ENCODE measurements at regions not wholly inside any gene's neighbourhood (a gene's known extent, or its start where the extent isn't known, plus 50 kb on each side); places are given as distances from the start of the nearest gene placed in this dataset.

DNA sequence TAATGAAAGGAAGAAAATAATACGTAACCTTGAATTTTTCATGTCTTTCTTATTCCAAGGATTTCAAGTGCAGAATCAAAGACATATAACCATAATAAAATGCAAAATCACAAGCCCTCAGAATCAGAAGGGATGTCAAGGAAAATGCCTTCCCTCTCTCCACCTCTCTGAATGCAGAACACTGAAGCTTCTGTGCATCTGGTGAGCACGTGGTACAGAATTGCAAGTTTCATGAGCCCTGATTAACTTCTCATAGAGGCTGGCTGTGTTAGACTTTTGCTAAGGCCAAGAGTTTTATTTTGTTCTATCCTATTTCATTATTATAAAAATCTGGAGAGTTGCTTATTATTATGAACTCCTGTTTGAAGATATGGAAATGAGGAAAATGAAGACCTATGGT, 533.7 kb upstream of the POM121L12 start:
- TF ChIP-seq POLR2AphosphoS5 (IDR thresholded peaks at IDR 0.05), result no peak
- TF ChIP-seq, protein P1, sequence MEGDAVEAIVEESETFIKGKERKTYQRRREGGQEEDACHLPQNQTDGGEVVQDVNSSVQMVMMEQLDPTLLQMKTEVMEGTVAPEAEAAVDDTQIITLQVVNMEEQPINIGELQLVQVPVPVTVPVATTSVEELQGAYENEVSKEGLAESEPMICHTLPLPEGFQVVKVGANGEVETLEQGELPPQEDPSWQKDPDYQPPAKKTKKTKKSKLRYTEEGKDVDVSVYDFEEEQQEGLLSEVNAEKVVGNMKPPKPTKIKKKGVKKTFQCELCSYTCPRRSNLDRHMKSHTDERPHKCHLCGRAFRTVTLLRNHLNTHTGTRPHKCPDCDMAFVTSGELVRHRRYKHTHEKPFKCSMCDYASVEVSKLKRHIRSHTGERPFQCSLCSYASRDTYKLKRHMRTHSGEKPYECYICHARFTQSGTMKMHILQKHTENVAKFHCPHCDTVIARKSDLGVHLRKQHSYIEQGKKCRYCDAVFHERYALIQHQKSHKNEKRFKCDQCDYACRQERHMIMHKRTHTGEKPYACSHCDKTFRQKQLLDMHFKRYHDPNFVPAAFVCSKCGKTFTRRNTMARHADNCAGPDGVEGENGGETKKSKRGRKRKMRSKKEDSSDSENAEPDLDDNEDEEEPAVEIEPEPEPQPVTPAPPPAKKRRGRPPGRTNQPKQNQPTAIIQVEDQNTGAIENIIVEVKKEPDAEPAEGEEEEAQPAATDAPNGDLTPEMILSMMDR (IDR thresholded peaks at IDR 0.05), result no peak
- TF ChIP-seq EP300 (IDR thresholded peaks at IDR 0.05; ENCODE audit: low read depth), result no peak
- TF ChIP-seq POLR2A (IDR thresholded peaks at IDR 0.05), result no peak
